ENCODE measurements at regions not wholly inside any gene's neighbourhood (a gene's known extent, or its start where the extent isn't known, plus 50 kb on each side); places are given as distances from the start of the nearest gene placed in this dataset.

DNA sequence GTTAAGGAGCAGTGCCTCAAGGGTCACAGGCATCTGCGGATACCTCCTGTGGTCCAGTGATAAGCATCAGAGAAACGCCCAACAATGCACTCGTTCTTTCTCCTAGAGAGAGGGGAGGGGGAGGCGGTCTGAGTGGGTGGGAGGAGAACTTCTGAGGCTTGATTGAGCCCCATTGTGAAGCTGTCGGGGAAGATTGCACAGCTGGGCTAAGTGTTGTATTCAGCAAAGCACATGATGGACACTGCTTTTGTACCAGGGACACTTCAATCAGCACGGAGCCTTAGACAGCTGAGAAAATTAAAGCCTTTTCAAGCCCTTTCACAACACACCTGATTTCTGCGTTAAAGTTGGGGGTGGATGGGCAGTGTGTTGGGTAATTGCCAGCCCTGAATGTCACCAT lies 230.3 kb upstream of the GHITM start:
- no peak for DNase-seq

DNA sequence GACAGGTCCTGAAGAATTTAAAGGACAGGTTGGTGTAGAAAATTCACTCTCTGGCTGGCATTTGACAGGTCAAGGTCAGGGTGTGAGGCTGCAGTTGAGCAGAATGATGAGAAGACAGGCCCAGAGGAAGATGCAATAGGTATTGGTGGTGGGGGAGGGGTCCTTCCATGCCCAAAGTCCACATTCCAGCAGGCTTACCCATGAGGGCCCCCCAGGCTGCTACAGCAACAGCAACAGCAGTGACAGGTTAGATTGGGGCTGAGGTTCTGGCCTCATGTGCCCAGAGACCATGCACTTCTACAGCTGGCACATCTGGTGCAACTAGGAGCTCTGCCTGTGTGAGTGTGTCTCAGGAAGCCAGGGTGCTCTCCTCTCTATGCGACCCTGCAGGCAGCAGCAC lies 223.5 kb upstream of the GHITM start:
- DNase-seq = no peak

DNA sequence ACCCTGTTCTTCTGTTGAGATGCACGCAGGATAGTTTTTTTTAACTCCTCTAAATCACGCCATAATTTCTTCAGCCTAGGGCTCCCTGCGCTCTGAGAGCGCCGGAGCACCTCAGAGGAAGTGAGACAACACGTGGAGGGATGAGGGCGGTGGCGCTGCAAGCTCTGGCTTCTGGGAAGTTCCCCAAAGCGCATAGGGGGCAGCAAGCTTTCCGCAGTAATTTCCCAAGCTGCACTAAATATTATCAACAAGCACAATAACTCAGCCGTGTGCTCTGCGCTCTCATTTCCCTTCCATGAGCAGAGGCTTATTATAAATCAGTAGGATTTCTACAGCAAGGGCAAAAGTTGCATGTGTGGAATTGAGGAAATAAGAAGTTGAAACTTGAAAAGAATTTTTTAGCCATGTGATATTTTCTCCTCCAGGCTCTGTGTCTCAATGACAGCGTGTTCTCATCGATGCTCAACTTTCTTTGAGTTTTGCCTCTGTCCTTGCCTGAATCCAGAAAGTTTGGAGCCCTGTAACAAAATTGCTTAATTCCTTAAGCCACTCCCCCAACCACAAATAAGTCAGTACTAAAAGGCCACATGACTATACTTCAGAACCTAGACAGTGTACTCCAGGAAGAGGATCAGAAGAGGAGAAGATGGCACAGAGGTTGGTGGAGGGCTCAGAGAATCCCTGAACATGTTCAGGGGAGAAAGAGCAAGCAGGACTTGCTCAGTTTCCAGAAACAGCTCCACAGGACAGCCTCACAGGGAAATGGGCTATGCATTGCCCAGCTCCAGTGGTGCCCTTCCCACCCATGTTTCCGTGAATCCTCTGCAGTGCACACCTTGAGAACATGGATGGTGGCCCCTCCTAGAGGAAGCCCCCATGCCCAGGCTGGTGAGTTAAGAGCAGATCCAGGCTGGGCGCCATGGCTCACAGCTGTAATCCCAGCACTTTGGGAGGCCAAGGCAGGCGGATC lies 221.5 kb upstream of the GHITM start:
- peak; percentile 27 for DNase-seq

DNA sequence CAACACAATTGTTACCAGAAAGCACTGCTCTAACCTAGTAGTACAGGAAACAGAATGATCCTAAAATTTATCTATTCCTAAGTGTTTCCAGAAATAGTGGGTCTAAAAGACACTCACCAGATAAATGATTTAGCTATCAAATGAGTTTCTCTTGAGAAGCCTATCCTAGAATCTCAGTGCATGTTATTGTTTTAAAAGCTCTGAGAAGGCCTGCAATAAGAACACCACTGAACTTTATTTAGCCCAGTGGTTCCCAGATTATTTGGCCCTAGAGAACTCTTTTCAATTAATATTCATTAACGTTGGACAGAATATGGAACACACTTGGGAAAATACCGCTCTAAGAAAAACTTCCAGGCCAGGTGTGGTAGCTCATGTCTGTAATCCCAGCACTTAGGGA lies 220.1 kb upstream of the GHITM start:
- no peak for DNase-seq

DNA sequence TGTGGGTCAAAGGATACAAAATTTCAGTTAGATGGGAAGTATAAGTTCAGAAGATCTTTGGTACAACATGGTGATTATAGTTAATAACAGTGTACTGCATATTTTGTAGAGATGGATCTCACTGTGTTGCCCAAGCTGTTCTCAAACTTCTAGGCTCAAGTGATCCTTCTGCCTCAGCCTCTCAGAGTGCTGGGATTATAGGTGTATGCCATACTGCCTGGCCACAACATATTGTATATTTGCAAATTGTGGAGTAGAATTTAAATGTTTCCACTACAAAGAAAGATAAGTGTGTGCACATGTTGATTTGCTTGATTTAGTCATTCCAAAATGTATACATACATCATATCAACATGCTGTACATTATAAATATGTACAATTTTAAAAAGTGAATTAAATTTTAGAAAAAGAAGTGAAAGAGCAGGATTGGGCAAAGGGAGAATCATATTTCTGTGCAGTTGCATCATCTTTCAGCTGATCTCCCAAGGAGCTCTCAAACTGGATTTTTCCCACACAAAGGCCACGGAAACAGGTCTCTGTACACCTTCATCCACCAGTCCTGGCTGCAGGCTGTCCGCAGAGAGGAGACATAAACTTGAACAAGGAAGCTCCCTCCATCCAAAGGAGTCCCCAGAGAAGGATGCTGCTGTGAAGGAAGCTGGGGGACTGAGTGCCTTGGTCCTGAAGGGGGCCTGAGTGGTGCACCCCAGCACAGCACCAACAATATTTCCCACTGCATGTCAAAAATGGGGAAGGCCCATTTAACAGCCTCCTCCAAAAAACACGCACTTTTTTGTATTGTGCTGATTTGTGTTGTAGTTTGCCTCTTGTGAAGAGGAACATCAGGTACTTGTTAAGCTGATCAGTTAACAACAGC lies 217.1 kb upstream of the GHITM start:
- DNase-seq = no peak

DNA sequence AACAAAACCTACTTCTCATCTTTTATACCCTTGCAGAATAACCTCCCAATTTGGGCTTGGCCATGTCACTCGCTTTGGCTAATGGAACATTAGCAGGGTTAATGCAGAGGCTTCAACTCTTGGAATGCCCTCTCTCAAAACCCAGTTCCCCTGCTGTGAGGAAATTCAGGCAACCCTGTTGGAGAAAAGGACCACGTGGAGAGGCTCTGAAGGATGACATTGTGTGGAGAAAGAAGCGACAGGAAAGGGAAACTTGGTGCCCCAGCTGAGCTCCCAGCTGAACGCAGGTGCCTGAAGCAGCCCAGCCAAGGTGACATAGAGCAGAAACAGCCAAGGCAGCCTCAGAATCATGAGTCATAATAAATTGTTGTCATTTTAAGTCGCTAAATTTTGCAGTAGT lies 214.2 kb upstream of the GHITM start:
- DNase-seq = no peak

DNA sequence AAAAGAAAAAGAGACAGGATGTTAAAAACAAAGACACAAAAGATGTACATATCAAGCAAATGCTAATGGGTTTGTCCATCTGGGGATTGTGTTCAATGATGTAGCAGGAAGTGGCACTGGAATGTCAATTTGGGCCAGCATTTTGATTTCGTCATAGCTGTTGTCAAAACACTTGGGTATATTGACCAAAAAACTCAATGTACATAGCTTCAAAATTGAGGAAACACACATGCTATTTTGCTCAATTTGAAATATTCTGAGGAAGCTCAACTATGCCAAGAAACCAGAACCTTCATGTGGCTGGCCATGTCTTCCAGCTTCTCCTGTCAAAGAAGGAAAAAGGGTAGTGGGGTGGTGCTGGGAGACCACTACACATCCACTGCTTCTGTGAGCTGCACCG lies 212.7 kb upstream of the GHITM start:
- no peak for DNase-seq

DNA sequence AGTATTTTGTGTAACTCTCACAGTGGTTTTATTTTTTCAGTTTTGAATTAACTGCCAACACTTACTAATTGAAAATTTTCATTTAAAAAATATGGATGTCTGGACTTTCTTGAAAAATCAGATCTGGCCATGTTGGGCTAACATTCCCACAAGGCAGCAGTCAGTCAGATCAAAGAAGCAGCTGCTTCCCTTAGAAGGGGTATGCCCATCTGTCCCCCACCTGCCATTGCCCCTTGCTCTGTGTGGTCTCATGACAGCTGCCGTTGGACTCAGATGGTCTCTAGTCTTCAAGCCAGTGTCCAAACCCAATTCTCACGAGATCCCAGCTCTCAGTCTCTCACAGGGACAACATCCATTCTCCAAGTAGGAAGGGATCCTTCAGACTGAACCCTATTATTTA lies 212.1 kb upstream of the GHITM start:
- no peak for DNase-seq

DNA sequence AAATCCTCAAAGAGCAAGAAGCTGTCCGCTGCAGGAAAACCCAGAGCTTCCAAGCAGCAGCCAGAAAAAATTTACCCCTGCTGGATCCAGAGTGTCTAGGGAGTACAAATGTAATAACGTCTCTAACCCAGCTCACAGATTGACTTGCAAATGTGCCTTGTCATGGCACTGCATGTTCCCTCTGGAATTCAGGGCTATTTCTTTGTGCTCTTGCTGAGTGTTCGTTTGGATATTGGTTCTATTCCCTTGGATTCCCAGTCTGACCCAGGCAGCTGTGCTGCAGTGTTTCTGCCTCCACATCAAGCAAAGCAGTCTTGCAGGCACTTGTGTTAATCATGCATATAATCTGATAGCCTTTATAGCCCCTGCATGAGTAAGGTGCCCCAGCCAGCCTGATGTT lies 209.9 kb upstream of the GHITM start:
- no peak for DNase-seq

DNA sequence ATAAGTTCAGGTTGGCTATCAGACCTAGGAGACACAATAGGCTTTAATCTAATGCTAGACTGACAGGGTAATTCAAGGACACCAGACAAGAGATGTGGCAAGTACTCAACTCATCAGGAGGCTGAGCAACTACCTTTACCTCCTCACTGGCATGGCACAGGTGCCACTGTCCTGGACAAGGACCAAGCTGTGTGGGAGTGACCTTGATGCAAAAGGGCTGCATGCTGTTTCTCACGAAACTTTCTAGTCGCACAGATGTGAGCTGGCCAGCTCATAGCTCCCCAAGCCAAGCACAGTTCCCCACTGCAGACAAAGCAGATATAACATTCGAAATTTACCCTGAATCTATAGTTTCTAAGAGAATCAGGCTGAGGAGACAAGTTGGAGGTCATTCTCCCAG lies 207.6 kb upstream of the GHITM start:
- DNase-seq = no peak

DNA sequence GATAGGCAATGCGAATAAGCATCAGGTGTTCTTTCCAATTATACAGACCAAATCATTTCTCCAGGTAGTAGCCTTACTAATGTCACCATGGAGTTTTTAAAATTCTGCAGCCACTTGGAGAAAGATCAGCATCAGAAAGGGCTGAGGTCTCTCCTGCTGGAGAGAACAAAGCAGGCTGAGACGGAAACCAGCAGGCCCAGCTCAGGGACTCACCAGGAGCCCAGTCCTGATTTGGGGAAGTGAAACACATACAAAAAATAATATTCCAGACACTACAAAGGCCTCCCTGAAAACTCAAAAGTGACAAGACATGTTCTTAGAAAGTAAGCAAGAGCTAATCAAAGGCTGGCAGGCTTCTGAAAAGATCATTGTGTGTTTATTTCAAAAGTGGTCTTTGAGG lies 207.1 kb upstream of the GHITM start:
- no peak for DNase-seq

DNA sequence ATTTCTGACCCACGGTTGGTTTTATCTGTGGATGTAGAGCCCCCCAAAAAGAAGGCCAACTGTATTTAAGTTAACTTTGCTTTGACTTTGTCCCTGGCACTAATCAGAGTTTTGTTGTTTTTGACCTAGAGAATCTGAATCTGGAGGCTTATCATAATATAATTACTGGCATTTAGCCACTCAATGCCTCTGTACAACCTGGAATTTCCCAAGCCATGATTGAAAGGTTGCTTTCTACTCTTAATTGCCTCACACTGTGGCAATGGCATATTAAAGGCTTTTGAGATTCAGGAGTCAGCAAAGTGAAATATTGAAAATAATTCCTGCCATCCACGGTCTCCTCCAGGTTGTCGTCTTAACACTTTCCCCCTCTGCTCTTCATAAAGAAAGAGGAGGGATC lies 205.2 kb upstream of the GHITM start:
- DNase-seq = no peak

DNA sequence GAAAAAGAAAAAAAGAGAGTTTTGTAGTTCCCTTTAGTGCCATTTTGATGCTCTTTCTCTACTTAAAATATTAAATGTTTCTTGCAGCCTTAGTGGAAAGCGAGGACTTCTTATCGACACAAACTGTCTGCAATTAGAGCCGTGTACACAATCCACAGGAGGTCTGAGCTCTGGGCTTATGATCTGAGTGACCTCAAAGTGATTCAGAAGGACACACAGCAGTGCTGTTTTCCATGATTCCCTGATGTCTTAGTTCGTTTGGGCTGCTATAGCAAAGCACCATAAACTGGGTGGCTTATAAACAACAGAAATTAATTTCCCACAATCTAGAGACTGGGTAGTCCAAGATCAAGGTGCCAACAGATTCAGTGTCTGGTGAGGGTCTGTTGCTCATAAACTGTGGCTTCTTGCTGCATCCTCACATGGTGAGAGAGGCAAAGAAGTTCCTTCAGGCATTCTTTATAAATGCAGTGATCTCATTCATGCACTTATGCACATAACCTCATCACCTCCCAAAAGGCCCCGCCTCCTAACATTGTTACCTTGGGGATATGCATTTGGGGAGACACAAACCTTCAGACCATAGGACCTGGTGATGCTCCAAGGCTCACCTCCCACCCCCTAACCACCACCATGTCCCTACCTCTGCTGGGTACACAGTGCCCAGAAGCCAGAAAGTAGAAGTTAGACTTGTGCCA lies 204.5 kb upstream of the GHITM start:
- DNase-seq = no peak

DNA sequence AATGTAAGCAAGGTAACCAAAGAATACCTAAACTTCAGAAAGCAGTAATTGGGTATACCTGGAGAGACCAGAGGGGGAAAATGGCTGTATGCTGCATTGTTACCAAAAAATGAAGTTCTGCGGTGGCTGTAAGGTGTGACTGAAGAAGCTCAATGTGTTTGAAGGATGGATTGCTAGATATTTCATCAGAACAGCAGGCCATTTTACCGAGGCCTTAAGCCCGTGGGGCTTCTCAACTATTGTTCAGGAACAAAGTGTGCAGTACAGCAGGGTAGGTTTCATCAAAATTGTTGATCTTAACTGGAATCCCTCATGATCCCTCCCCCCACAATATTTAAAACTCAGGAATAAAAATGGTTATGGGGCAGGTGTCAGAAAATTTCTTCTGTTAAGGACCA lies 204.0 kb upstream of the GHITM start:
- no peak for DNase-seq

DNA sequence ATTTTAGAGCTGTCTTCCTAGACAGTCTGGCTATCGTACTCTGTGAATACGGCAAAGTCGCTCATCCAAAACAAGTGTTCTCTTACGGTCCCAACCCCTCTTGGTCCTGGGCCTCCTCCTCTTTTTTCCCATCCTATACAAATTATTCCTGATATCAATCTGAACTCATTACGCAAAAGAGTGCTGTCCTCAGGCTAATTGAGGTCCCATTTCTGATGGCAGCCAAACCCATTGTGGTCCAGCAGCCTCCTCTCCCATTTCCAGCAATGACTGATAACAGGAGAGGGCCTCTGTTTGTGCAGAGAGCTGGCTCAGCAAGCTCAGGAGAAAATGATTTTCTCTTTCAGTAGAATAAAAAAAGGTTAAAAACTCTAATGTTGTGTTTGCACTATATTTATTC lies 203.4 kb upstream of the GHITM start:
- DNase-seq = no peak

DNA sequence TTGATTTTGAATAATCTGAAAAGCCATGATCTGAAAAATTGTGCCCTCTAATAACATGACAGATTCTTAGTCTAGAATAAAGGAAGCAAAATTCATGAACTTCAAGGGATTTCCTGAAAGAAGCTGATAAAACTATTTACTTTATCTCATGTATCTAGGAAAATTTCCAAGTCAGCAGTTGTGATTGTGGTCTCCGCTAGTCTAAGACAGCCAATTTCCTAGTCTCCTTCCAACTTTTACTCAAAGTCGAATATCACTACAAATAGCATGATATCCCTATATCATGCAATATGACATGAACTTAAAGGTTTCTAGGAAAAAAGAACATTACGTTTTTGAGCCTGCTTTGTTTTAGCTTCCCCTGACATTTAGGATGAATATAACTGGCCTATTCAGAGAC lies 202.1 kb upstream of the GHITM start:
- DNase-seq = no peak

DNA sequence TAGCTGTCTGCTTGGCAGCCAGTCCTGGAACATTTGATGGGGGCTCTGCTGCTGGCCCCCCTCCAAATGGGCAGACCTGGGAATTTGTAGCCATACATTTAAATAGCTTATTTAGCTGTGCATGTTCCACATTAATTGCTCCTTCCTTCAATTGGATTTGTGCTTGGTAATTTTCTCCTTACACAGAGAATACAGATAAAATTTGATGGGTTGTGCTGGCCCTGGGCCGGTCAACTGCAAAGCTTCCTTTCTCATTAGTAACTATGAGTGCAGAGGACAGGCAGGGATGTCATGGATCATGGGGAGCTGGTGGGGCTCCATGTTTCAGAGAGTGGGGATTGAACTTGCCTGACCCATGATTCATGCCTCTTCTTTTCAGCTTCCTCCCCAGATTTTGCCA lies 201.5 kb upstream of the GHITM start:
- no peak for DNase-seq

DNA sequence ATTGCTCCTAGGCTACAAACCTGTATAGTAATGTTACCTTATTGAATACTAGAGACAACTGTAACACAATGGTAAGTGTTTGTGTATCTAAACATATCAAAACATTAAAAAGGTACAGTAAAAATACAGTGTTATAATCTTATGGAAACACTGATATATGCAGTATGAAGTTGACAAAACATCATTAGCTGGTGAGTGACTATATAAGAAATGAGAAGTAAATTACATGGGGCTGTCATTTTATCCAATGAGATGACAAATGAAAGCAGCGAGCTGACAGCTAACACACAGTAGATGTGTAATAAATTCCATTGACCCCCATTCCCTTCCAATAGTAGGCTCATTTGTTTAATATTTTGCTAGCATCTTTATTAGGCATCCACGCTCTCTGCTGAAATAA lies 198.1 kb upstream of the GHITM start:
- no peak for DNase-seq

DNA sequence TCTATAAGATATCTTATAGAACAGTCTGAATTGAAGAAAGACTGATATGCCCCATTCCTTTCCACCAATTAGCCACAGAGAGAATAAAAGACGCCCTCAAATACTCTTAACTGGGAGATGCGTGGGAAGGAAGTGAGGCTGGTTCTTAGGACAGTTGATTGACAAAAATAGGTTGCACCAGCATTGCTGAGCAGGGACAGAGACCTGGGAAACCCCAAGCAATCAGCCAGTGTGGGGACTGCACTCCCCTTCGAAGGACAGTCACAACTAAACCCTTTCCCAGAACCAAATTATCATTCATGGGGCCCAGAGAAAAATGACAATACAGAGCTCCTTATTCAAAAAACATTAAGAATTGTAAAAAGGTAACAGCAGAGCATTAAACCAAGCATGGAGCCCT lies 196.9 kb upstream of the GHITM start:
- no peak for DNase-seq

DNA sequence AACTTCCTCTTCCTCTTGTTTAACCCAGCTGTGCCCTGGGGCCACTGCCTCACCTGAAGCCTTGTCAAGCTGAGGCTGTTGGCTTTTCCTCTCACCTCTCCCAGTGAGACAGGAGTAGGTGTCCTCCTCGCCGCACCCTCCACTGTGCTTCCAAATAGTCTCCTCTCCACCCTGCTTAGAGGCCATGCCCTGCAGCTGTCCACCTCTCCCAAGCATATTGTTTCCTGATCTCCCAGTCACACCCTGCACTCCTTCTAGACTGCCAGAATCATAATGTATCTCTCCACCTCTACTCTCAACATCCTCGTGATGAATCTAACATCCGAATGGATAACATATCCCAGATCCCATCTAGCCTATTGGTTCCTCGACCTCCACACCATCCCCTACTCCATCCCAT lies 196.3 kb upstream of the GHITM start:
- no peak for DNase-seq

DNA sequence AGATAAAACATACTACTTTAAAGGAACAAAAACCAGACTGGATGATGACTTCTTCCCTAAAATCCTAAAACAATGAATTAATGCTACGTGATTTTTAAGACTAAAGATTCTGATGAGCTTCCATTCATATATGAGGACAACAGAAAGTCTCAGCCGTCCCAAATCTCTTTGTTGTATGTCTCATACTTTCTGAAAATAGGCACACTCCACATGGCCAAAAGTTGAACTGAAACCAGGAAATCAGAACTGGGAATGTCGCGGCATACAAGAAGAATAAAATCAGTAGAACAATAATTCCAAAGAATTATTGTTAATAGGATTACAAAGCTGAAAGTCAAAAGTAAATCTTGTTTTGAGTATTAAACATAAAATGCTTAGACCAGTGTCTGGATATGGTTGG lies 195.4 kb upstream of the GHITM start:
- DNase-seq = no peak

DNA sequence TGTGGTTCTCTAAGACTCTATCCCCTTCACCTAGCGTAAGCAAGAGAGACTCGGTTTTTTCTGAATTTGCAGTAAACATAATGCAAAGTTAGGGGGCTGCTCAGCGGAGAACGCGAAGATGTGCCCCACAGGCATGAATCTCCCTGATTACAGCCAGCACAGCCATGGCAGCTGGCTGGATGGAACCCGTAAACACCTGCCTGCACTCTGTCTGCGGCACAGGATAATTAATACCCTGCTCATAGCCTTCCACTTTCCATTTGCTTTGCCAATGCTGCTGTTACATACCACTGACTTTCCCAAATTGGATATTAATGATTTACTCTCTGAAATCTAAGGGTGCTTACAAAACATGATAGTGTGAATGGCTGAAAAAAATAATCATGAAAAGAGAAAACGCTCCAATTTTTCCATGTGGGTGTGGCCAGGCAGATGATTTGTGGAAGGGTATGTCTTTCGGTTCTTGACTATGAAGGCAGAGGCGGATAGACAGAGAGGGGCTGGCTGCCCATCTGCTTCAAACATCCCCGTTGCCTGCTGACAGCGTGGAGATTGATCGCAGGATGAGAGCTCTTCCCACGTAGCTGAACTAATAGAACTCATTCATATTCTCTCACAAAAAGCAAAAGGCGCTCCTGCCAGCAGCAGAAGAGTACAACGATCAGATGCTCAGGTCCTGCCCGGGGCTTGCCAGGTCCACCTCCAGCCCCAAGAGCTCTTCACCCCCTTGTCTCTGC lies 193.2 kb upstream of the GHITM start:
- no peak for DNase-seq

DNA sequence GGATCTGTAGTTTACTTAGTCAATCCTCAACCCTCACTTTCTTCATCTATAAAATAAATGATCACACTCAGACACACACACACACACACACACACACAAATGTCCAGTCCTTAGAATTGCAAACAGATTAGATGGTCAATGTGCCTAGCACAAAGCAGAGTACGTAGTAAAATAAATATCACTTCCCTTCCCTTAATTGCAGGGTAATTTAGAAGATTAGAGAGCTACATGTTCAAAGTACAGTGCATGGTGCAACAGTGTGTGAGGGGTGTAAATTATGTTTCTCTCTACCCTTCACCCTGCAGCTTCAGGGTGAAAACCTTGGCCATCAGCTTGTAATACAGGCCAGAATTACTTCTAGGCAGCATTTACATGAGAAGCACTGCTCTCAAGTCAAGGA lies 187.0 kb upstream of the GHITM start:
- DNase-seq = no peak

Data from hematopoietic multipotent progenitor cell treated with erythropoietin and hydrocortisone succinate and interleukin-3 and kit ligand, for 4 days (in vitro differentiated cells).